GM18505 (cell line): ENCODE measurements at regions not wholly inside any gene's neighbourhood (a gene's known extent, or its start where the extent isn't known, plus 50 kb on each side); places are given as distances from the start of the nearest gene placed in this dataset.

ENCODE experiments used
- ATAC-seq: cut with Tn5 transposase; IDR thresholded peaks from one replicate; pipeline ENCODE4 v1.9.1; 2021; ENCODE audit not compliant: unreplicated experiment
- POLR2A ChIP-seq: IDR thresholded peaks from 4 replicates; pipeline ENCODE4 v1.6.1; 2011; ENCODE audit warnings: borderline replicate concordance; ENCODE audit not compliant: insufficient read depth, insufficient read length; ENCODE audit errors: extremely low read depth

DNA sequence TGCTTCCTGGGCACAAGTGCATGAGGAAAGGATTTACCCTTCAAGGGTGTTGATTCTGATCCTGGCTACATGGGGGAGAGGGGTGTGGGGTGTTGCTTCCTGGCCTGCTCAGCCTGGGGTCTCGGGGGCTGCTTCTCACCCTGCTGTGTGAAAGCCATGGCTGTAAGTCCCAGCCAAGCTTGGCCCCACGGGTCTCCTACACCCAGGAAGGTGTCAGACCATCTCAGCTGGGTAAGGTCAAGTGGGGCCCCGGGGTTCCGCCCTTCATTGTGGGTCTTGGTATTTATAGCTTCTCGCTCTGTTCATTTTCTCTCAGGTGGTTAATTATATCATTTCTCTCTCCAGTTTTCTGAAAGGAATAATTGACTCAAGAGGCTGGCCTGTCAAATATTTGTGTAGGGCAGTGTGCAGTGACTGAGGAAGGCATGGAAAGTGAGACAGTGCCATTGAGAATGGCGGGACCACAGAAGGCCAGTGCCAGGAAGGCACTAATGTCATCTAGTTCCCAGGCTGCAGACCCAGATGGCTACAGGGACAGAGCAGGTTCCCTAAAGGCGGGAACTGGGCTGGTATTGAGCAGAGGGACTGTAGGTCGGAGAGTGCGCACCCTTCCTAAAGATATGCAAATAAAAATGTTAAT, 126.0 kb downstream of the FOXD1 start:
- no peak for ATAC-seq

DNA sequence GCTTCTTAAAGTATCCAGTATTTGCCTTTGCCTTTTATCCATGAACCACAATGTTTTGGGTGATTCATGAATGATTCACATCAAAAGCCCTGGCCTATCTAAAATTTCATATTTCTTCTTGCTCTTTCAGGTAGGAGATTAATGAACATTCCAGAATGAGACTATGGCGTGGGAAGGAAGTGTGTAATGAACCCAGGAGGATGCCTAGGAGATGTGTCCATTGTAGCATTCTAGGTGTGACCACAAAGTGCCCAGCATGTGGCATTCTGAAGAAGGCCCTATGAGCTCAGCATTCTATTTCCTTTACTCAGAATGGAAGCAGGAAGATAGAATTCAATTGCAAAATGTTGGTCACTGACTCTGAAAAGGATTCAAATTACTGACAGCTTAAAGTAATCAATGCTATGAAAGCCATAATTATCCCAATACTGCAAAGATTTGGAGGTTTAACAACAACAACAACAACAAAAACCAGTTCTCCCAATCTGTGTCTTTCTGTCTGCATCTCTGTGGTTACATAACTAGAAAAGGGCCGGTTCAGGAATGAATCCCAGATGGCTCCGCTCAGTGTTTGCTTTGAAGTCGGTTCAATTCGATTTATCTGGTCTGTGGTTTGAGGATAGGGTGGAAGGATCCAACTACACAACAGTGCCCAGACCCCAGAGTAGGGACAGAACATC, 126.7 kb downstream of the FOXD1 start:
- no peak for ATAC-seq
- no peak for TF ChIP-seq POLR2A

More for the DNA sequence above, 126.0 kb downstream of the FOXD1 start:
- no peak for TF ChIP-seq POLR2A

DNA sequence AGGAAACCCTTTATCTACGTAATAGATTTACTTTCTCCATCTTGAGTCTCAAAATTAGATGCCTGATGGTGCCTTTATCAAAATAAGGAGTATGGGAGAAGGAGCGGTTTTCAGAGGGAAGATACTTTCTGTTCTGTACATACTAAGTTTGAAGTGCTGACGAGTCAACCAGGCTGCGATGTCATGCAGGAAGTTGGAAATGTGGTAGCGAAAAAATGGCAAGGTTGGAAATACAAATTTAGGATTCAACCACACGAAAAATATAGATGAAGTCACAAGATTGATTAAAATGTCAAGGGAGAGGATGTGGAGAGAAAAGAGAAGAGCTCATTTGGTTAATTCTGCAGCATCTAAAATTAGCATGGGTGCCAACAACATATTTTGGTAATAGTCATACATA, 129.5 kb downstream of the FOXD1 start:
- no peak for TF ChIP-seq POLR2A

DNA sequence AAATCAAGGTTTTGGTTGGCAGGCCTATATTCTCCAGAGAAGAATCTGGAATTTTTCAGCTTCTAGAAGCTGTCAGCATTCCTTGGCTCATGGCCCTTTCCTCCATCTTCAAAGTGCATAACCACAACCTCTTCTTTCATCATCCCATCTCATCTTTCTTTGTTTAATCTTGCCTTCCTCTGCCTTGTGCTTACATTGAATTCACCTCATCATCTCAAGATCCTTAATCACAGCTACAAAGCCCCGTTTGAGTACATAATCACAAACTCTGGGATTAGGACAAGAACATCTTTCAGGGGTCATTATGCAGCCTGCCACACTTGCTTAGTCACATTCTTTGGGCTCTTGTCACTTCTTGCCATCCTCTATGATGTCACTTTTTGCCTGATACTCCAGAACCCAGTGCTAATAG, 130.3 kb downstream of the FOXD1 start:
- no peak for ATAC-seq
- no peak for TF ChIP-seq POLR2A

More for the DNA sequence above, 129.5 kb downstream of the FOXD1 start:
- no peak for ATAC-seq

DNA sequence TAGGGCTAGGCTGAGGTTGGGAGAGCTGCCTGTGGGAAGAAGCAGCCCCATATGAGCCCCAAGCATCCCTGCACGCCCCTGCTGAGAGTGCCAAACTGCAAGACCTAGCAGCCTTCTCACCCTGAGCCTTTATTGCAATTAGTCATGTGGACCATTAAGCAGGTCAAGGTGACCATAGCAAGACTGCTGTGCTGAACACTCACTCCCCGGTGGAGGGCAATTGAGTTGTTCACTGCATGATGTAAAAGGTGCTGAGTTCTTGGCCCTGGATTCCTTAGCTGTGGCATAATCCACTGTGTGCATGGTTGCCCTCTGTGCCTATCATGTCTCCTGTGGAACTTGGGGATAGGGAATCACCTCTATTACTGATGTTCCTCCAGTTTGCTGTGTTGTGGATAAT, 131.1 kb downstream of the FOXD1 start:
- TF ChIP-seq POLR2A = no peak
- ATAC-seq = no peak

DNA sequence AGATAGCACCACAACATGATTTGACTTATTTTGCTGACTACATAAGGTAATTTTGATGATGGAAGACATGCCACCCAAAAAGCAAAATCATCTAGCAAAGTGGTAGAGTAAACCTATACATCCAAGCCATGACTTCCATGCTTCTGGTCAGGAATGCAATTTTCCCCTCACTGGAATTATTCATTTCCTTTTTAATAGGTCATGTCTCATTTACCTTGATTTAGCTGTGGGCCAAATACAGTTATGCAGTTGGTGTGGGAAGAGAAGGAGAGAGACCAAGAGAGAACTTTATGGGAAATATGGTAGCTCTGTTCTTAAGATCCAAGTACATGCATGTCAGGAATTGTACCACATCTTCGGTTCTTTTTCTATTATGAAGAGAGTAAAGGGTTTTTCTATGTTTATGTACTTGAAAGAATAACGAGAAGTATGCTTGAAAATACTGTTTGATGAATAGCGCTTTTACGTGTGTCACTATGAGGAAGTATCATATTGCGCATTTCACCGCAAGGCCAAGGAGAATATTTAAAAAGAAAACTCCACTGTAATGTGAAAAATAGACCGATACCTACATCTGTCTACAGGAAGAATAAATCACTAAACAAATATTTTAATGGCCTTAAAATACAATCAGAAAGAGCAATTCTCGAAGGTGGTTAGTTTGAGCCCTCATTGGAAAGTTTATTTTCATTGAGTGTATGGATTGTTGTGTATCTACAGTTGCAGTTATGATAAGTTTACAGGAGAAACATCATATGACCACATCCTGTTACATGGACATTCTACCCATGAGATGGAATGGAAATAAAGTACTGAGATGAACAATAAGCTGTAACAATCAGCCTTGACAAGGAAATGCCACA, 134.0 kb downstream of the FOXD1 start:
- ATAC-seq = no peak

DNA sequence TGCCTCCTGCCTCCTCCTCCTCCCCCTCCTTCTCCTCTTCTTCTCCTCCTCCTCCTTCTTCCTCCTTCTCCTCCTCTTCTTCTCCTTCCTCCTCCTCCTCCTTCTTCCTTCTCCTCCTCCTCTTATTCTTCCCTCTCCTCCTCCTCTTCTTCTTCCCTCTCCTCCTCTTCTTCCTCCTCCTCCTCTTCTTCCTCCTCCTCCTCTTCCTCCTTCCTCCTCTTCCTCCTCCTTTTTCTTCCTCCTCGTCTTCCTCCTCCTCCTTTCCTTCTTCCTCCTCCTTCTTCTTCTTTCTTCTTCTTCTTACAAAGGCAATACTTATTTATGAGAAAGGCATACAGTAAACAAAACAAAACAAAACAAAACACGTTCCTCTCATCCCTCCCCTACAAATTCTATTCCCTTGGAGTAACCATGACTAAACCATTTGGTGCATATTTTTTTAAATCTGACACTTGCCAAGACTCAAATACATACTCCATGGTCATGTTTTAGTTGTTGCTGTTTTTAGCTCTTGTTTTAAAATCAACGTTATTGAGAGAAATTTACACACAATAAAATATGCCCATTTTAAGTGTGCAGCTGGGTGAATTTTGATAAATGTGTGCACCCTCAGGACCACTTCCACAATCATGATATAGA, 135.6 kb downstream of the FOXD1 start:
- no peak for ATAC-seq
- TF ChIP-seq POLR2A = no peak

More for the DNA sequence above, 134.0 kb downstream of the FOXD1 start:
- TF ChIP-seq POLR2A = no peak

DNA sequence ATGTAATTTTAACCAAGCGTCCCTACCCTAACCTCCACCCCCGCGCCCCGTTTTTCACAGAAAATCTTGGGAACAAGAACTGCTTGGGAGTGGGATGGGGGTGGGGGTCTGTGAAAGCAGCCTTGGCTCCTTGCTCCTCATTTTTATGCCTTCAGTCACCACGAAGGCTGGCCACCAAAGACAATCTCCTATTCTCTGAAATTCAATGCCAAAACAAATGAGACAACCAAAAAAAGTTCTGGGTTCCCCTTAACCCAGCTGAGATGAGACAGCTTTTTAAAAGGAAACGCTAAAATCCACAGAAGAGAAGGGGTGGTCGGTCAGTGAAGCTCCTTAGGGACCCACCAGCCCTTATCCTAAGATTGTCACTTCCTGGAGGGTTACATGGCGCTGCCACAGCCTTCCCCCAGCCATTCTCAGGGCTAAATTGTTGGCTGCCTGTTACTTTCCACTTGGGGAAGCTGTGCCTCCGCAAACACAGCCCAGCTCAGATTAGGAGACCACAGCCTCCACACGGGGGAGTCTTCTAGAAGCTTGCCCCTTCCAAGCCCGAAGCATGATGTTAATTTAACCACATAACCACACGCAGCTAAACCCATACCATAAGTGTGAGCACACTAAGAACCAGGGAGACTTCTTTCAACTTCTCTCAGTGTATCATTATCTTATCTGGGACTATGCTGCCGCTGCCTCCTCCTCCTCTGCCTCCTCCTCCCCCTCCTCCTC, 136.3 kb downstream of the FOXD1 start:
- ATAC-seq = no peak
- no peak for TF ChIP-seq POLR2A

DNA sequence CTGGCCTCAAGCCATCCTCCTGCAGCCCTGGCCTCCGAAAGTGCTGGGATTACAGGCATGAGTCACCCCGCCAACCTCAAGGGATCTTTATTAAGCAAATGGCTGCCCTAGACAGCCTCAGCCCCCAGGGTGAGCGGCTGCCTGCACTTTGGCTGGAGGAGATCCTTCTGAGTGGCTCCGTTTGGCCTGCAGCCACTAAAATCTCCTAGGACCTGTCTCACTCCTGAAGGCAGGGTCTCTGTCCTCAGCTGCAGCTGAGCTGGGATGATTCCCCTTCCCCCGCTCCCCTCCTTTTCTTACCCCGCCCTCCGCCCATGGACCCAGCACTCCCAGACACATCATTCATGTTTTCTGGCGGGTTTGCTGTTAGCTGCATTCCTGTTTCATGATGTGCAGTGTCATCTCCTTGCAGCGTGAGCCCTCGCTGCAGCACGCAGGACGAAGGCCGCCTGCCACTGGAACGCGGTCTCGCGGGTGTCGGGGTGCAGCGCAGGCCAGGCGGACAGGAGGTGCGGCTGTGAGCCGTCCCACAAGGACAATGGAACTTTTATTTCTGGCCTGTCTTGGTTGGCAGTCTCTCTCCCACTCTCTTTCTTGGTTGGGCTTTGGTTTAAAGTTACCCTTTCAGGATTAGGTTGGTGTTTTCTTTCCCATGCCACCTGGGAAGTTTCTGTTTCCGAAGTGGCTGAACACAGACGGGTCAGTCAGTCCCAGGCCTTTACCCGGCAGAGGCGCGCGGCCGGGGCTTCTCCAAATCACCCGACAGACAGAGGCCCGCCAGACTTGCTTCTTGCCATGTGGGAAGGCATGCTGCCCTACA, 137.1 kb downstream of the FOXD1 start:
- no peak for TF ChIP-seq POLR2A
- no peak for ATAC-seq

DNA sequence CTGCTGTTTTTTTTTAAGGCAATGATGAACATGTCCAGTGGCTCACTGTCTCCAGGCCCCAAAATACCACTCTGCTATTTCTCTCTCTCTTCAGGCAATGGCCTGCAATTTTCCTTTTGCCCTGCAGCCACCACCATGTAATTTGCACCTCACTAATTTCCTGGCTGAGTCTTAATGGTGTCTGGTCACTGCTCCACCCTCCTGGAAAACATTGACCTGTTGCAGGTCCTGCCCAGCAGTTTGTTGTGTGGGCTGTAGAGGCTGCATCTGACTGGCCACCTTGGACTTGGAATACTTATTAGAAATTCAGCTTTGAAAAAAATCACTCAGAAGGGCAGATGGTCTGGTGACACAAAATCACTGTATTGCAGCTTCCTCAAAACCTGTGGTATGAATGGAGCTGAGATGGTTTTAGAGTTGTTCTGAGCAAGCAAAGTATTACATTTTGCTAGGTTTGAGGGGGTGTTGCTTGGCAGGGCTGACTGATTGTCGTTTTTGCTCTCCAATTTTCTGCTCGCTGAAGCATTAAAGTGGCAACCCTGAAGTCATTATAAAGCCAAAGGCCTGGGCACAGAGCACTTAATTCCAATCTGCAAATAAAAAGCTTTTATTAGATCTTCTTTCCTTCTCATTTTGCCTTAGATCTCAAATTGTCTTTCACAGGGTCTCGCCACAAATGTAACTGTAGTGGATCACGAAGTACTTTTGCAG, 134.8 kb downstream of the TMEM174 start:
- no peak for TF ChIP-seq POLR2A
- ATAC-seq = no peak

DNA sequence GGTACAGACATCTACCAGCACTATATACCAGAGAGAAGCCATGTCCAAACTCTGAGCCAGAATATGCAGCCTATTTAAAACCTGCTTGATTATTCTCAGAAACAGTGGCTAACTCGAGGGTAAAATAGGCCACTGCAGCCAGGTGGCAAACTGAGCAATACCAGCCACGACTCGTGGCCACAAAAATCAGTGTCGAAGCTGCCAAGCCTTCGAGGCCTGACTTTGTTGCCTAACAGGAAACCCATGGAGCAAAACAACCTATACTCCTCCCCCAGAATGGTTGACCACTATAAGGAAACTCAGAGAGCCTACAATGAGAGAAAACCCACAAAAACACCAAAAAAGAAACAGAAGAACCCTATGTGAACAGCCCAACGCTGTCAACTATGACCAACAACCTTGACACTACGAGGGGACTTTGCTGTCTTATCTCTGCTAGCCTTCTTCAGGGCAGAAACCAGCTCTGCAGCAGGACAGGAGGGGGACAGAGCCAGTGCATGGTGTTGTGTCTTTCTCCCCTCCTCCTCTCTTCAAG, 133.8 kb downstream of the TMEM174 start:
- no peak for TF ChIP-seq POLR2A
- ATAC-seq = no peak
